ENCODE measurements at regions not wholly inside any gene's neighbourhood (a gene's known extent, or its start where the extent isn't known, plus 50 kb on each side); places are given as distances from the start of the nearest gene placed in this dataset.

DNA sequence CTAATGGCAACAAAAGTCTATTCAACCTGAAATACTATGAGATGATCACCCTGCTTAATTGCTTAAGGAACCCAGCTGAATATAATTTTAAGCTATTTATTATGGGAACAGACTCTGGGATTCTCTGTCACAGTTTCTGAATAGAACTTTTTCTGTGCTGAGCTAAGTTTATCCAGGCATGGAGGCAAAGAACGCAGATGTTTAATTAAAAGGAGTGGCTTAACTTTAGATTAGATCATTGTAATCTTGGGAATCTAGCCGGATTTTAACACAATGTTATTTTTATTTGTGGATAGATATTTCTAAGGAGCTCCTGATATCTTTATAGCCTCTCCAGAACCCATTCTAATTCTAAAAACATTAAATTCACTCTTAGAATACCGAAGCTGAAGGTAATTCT is 353.4 kb downstream of the STIM2 start:
- CTCF ChIA-PET = no interaction called here

DNA sequence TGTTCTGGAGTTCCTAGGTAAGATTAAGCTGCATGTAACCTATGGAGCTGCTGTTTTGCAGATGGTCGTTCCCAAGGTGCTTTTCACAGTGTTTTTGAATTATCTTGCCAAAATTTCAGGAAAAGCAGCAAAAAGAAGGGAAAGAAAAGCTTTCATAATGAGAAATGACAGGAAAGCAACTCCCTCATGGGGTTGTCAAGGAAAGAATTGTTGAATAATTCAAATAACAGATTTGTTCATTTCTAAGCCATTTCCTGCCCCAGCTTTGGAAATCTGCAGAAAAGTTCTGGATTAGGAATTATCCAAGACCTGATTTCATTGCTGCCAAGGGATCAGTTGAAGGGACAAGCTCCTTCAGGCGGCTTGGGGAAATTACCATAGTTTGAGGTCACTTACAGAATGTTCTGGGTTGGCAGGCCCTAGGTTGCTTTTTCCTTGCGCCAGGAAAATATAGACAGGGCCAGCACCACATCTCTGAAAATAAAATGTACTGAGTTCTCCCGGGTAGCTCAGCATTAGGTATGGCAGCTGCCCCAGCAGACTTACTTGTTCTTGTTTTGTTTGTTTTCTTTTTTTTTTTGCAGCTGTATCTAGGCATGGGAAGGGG is 354.7 kb downstream of the STIM2 start:
- no peak overlapping the region for H3K4me2 ChIP-seq
- H3K4me3 ChIP-seq = no peak overlapping the region
- DNase-seq = no peak
- CTCF ChIA-PET = no interaction called here
- no peaks in the 10 kb centered on the region for H3K4me1 ChIP-seq (replicated peaks; ENCODE audit: insufficient read depth)
- POLR2A ChIA-PET (ENCODE audit: unreplicated experiment) = no interaction called here
- H3K79me2 ChIP-seq (ENCODE audit: low read depth) = no peaks in the 10 kb centered on the region
- H3K27me3 ChIP-seq (ENCODE audit: insufficient read depth, low read depth) = no peaks in the 10 kb centered on the region
- no peaks in the 10 kb centered on the region for H3K36me3 ChIP-seq (ENCODE audit: low read depth)
- H4K20me1 ChIP-seq (ENCODE audit: insufficient read depth) = no peaks in the 10 kb centered on the region
- intact Hi-C loops (cut with micrococcal nuclease; ENCODE audit: unreplicated experiment) = no loop called here
- no peaks in the 10 kb centered on the region for H3K9me3 ChIP-seq (ENCODE audit: insufficient read depth, low read depth)
- BruUV-seq (replicated peaks) = no TSS peak
- H3K9me2 ChIP-seq (ENCODE audit: insufficient read depth) = no peaks in the 10 kb centered on the region
- no peak overlapping the region for H2AFZ ChIP-seq
- TF ChIP-seq, protein P1, sequence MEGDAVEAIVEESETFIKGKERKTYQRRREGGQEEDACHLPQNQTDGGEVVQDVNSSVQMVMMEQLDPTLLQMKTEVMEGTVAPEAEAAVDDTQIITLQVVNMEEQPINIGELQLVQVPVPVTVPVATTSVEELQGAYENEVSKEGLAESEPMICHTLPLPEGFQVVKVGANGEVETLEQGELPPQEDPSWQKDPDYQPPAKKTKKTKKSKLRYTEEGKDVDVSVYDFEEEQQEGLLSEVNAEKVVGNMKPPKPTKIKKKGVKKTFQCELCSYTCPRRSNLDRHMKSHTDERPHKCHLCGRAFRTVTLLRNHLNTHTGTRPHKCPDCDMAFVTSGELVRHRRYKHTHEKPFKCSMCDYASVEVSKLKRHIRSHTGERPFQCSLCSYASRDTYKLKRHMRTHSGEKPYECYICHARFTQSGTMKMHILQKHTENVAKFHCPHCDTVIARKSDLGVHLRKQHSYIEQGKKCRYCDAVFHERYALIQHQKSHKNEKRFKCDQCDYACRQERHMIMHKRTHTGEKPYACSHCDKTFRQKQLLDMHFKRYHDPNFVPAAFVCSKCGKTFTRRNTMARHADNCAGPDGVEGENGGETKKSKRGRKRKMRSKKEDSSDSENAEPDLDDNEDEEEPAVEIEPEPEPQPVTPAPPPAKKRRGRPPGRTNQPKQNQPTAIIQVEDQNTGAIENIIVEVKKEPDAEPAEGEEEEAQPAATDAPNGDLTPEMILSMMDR (conservative IDR thresholded peaks at IDR 0.05) = no peak
- TF ChIP-seq EZH2 (IDR thresholded peaks at IDR 0.05; ENCODE audit: low read depth) = no peak
- H3K27ac ChIP-seq = no peak overlapping the region
- H3F3A ChIP-seq (ENCODE audit: insufficient read depth, low read depth) = no peaks in the 10 kb centered on the region

More for the DNA sequence above, 353.4 kb downstream of the STIM2 start:
- Histone ChIP-seq H3K27ac (no peak overlapping the region), H3K4me3 (no peak overlapping the region), H4K20me1 (ENCODE audit: insufficient read depth) (no peaks in the 10 kb centered on the region), H3K9me3 (ENCODE audit: insufficient read depth, low read depth) (no peaks in the 10 kb centered on the region), H3F3A (ENCODE audit: insufficient read depth, low read depth) (no peaks in the 10 kb centered on the region), H3K36me3 (ENCODE audit: low read depth) (no peaks in the 10 kb centered on the region), H3K4me2 (no peak overlapping the region), H2AFZ (no peak overlapping the region), H3K9me2 (ENCODE audit: insufficient read depth) (no peaks in the 10 kb centered on the region), H3K79me2 (ENCODE audit: low read depth) (no peaks in the 10 kb centered on the region), H3K4me1 (replicated peaks; ENCODE audit: insufficient read depth) (no peaks in the 10 kb centered on the region), H3K27me3 (ENCODE audit: insufficient read depth, low read depth) (no peaks in the 10 kb centered on the region)
- intact Hi-C loops (cut with micrococcal nuclease; ENCODE audit: unreplicated experiment) = no loop called here
- no TSS peak for BruUV-seq (replicated peaks)
- TF ChIP-seq, protein P1 (conservative IDR thresholded peaks at IDR 0.05) = no peak
- TF ChIP-seq EZH2 (IDR thresholded peaks at IDR 0.05; ENCODE audit: low read depth) = no peak
- no peak for DNase-seq
- POLR2A ChIA-PET (ENCODE audit: unreplicated experiment) = no interaction called here

DNA sequence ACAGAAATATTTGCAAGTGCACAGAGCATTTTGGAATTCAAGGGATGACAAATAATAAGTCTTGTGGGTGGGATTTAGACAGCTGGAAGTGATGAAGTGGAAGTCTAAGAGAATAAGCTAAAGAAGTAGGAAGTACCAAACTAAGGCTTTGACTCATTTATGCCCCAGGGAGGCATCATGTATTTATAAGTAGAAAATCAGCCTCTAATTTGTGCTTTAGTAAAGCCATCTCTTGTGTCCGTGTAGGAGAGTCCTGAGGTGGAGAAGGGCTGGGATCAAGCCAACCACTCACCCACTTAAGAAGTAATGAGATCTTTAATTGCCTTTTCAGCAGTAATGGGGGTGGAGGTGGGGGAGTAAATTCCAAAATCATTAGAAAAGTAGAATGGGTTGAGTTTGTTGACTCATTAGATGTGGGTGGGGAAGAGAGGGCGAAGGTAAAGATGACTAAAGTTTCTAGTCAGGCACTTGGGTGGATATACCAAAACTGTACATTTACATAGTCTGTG is 356.7 kb downstream of the STIM2 start:
- TF ChIP-seq, protein P1 (conservative IDR thresholded peaks at IDR 0.05) = no peak
- no peak for TF ChIP-seq EZH2 (IDR thresholded peaks at IDR 0.05; ENCODE audit: low read depth)
- no peak for DNase-seq
- Histone ChIP-seq H3K27me3 (ENCODE audit: insufficient read depth, low read depth) (no peaks in the 10 kb centered on the region), H3F3A (ENCODE audit: insufficient read depth, low read depth) (no peaks in the 10 kb centered on the region), H3K9me3 (ENCODE audit: insufficient read depth, low read depth) (no peaks in the 10 kb centered on the region), H3K79me2 (ENCODE audit: low read depth) (no peaks in the 10 kb centered on the region), H3K9me2 (ENCODE audit: insufficient read depth) (no peaks in the 10 kb centered on the region), H3K4me1 (replicated peaks; ENCODE audit: insufficient read depth) (no peaks in the 10 kb centered on the region), H2AFZ (no peak overlapping the region), H3K36me3 (ENCODE audit: low read depth) (no peaks in the 10 kb centered on the region), H4K20me1 (ENCODE audit: insufficient read depth) (no peaks in the 10 kb centered on the region), H3K4me2 (no peak overlapping the region), H3K27ac (no peak overlapping the region), H3K4me3 (no peak overlapping the region)
- POLR2A ChIA-PET (ENCODE audit: unreplicated experiment) = no interaction called here
- CTCF ChIA-PET = no interaction called here
- intact Hi-C loops (cut with micrococcal nuclease; ENCODE audit: unreplicated experiment) = no loop called here
- no TSS peak for BruUV-seq (replicated peaks)
